Thyroid gland (tissue), 4 donors: ENCODE measurements at regions not wholly inside any gene's neighbourhood (a gene's known extent, or its start where the extent isn't known, plus 50 kb on each side); places are given as distances from the start of the nearest gene placed in this dataset.

Source experiments
- POLR2A ChIP-seq, 2 donors: fragments of 450-650 bp; IDR thresholded peaks; one replicate each; pipeline ENCODE4 v1.6.1; 2017; ENCODE audit warnings: antibody characterized with exemption in 2 of 2, mild to moderate bottlenecking in 2 of 2, moderate library complexity in 1 of 2
- TF ChIP-seq, protein P1 (sequence below), 6 experiments: fragments of 200-600 bp in 3 of 6; fragments of 450-650 bp in 3 of 6; sonication (generic) in 3 of 6; IDR thresholded peaks; one replicate each; pipeline ENCODE4 v1.5.1; 2016 to 2019; ENCODE audit warnings: antibody characterized with exemption in 6 of 6, mild to moderate bottlenecking in 2 of 6, inconsistent platforms in 1 of 6, moderate library complexity in 1 of 6

DNA sequence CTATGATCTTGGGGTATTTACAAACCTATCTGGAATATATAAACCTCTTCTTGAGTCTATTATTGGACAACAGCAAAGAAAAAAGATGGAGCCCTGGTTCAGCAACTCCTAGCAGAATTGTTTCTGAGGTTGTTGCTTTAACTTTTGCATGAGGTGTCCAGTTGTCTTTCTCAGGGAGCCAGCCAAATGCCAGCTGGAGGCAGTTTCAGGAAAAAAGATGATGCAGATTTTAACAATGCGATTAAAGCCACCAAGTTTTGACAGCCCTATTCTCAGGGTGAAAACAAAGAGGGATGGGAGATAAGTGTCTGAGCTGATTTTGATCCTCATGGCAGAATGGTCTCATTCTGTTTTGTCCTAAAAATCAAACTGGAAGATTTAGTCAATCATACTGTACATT lies 181.6 kb upstream of the RASGRP1 start:
- TF ChIP-seq, protein P1, sequence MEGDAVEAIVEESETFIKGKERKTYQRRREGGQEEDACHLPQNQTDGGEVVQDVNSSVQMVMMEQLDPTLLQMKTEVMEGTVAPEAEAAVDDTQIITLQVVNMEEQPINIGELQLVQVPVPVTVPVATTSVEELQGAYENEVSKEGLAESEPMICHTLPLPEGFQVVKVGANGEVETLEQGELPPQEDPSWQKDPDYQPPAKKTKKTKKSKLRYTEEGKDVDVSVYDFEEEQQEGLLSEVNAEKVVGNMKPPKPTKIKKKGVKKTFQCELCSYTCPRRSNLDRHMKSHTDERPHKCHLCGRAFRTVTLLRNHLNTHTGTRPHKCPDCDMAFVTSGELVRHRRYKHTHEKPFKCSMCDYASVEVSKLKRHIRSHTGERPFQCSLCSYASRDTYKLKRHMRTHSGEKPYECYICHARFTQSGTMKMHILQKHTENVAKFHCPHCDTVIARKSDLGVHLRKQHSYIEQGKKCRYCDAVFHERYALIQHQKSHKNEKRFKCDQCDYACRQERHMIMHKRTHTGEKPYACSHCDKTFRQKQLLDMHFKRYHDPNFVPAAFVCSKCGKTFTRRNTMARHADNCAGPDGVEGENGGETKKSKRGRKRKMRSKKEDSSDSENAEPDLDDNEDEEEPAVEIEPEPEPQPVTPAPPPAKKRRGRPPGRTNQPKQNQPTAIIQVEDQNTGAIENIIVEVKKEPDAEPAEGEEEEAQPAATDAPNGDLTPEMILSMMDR (IDR thresholded peaks at IDR 0.05) = no peak
- no peak for TF ChIP-seq POLR2A (IDR thresholded peaks at IDR 0.05)
